ENCODE measurements at regions not wholly inside any gene's neighbourhood (a gene's known extent, or its start where the extent isn't known, plus 50 kb on each side); places are given as distances from the start of the nearest gene placed in this dataset.

- TF ChIP-seq SUZ12 (IDR thresholded peaks at IDR 0.05), result no peak
- TF ChIP-seq HDGF (IDR thresholded peaks at IDR 0.05; ENCODE audit: borderline replicate concordance), result no peak
These were observed 57.6 kb upstream of the LHX1 start for GRCh38 chr17:36879624-36880131.

Data from HEK293T (cell line).